ENCODE measurements at regions not wholly inside any gene's neighbourhood (a gene's known extent, or its start where the extent isn't known, plus 50 kb on each side); places are given as distances from the start of the nearest gene placed in this dataset.
A peak's percentile ranks its signal among the peaks of the same experiment; 100 is the strongest.

DNA sequence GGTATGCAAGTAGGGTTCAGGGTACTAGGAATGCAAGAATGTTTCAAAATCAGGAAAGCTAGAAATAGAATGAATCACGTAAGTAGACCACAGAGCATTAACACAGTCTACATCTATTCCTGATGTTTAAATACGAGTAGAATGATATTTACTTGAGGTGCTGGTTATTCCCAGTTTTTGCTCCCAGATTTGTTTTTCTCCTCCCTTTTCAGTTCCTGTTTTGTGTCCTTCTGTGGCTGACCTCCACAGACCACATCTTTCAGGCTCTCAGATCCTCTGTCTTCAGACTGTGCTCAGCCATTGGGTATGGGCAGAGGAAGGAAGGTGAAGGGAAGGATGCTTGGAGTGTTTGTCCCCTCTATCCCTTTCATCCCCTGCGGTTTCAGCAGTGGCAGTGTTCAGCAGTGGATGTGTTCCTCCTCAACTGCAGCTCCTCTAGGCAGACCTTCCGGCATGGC lies 276.6 kb downstream of the ZNF621 start:
- DNase-seq (ENCODE audit: low spot score), result no peak
- ChIA-PET POLR2A (ENCODE audit: low non-redundant PET) (no interaction called here), CTCF (interaction anchor here (0.5 kb wide), 1 partner anchor 397 kb away, joined by 4 read pairs; no protein-coding TSS in a partner anchor)
- H3K27ac ChIP-seq, result peak overlapping the region; percentile 62; the same call in 1 of the 2 replicates
- TF ChIP-seq, protein P1, sequence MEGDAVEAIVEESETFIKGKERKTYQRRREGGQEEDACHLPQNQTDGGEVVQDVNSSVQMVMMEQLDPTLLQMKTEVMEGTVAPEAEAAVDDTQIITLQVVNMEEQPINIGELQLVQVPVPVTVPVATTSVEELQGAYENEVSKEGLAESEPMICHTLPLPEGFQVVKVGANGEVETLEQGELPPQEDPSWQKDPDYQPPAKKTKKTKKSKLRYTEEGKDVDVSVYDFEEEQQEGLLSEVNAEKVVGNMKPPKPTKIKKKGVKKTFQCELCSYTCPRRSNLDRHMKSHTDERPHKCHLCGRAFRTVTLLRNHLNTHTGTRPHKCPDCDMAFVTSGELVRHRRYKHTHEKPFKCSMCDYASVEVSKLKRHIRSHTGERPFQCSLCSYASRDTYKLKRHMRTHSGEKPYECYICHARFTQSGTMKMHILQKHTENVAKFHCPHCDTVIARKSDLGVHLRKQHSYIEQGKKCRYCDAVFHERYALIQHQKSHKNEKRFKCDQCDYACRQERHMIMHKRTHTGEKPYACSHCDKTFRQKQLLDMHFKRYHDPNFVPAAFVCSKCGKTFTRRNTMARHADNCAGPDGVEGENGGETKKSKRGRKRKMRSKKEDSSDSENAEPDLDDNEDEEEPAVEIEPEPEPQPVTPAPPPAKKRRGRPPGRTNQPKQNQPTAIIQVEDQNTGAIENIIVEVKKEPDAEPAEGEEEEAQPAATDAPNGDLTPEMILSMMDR (conservative IDR thresholded peaks at IDR 0.05; ENCODE audit: low read depth), result no peak

DNA sequence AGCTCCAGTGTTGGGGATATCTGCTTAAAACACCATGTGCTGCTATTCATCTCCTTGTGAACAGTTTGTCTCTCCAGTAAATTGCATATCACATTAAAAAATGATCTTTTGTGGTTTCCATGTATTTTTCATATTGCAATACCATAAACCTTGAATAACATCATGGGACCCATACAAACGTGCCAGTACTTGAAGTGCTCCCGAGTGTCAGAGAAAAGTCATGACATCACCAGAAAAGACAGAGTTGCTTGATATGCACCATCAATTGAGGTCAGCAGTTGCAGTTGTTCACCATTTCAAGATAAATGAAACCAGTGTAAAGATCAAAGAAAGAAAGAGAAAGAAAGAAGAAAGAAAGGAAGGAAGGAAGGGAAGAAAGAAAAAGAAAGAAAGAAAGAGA lies 278.6 kb downstream of the ZNF621 start:
- TF ChIP-seq, protein P1 (conservative IDR thresholded peaks at IDR 0.05; ENCODE audit: low read depth), result no peak
- ChIA-PET POLR2A (ENCODE audit: low non-redundant PET) (no interaction called here), CTCF (no interaction called here)
- DNase-seq (ENCODE audit: low spot score), result no peak
- H3K27ac ChIP-seq, result no peak overlapping the region

DNA sequence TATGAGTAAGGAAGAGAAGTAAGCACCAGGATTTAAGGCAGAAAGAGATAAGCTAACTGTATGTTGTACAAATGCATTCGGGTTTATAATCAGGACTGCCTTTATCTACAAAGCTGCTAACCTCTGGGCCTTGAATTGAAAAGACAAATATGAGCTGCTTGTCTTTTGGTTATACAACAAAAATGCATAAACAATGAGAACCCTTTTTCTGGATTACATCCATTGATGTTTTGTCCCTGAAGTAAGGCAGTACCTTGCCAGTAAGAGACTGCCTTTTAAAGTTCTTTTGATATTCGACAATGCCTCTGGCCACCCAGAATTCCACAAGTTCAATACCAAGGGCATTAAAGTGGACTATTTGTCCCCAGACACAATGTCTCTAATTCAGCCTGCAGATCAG lies 280.7 kb downstream of the ZNF621 start:
- TF ChIP-seq, protein P1 (conservative IDR thresholded peaks at IDR 0.05; ENCODE audit: low read depth), result no peak

DNA sequence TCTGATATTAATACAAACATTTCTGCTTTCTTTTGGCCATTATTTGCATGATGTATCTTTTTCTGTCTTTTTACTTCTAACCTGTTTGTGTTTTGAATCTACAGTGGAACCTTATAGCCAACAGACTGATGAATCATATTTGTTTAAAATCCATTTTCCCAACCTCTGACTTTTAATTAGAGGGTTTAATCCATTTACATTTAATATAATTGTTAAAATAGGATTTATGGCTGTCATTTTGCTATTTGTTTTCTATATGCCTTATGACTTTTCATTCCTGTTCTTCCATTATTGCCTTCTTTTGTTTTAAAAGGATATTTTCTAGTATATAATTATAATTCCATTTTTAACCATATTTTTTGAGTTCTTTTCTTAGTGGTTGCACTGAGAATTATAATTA lies 286.1 kb downstream of the ZNF621 start:
- ChIA-PET POLR2A (ENCODE audit: low non-redundant PET) (no interaction called here), CTCF (no interaction called here)
- DNase-seq (ENCODE audit: low spot score), result no peak
- TF ChIP-seq, protein P1 (conservative IDR thresholded peaks at IDR 0.05; ENCODE audit: low read depth), result no peak
- no peak overlapping the region for H3K27ac ChIP-seq

More for the DNA sequence above, 280.7 kb downstream of the ZNF621 start:
- POLR2A ChIA-PET (ENCODE audit: low non-redundant PET), result no interaction called here
- DNase-seq (ENCODE audit: low spot score), result no peak
- no peak overlapping the region for H3K27ac ChIP-seq
- CTCF ChIA-PET, result no interaction called here

DNA sequence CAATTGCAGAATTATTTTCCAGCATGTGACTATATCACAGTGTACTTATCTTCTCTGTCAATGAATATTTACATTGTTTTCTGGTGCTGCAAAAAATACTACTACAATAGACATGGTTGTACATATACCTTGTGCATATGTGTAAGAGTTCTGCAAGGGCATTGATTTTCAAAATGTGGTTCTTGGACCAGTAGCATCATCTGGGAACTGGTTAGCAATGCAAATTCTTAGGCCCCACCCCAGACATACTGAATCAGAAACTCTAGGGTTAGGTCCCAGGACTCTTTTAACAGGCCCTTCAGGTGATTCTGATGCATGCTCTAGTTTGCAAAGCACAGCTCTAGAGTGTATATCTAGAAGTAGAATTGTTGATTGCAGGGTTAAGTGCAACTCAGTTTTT lies 292.3 kb downstream of the ZNF621 start:
- CTCF ChIA-PET, result no interaction called here
- TF ChIP-seq, protein P1 (conservative IDR thresholded peaks at IDR 0.05; ENCODE audit: low read depth), result no peak
- POLR2A ChIA-PET (ENCODE audit: low non-redundant PET), result no interaction called here
- DNase-seq (ENCODE audit: low spot score), result no peak
- H3K27ac ChIP-seq, result no peak overlapping the region

DNA sequence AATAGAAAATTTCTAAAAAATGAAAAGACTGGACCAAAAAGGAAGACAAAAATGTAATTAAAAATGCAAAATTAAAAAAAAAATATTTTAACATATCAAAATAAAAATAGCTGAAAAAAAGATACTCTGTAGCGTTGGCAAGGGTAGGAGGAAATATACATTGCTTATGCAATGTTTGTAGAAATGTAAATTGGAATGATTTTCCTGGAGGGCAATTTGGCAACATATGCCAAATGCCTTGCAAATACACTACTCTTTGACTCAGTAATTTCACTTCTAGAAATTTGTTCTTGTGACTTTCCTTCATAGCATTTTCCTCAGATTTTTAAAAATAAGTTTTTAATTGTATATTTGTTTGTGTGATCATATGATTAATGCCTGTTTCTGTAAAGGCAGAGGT lies 296.6 kb downstream of the ZNF621 start:
- no peak for DNase-seq (ENCODE audit: low spot score)
- TF ChIP-seq, protein P1 (conservative IDR thresholded peaks at IDR 0.05; ENCODE audit: low read depth), result no peak
- H3K27ac ChIP-seq, result no peak overlapping the region
- ChIA-PET POLR2A (ENCODE audit: low non-redundant PET) (no interaction called here), CTCF (interaction anchor here (0.6 kb wide), 1 partner anchor 381 kb away, joined by 3 read pairs; no protein-coding TSS in a partner anchor)

DNA sequence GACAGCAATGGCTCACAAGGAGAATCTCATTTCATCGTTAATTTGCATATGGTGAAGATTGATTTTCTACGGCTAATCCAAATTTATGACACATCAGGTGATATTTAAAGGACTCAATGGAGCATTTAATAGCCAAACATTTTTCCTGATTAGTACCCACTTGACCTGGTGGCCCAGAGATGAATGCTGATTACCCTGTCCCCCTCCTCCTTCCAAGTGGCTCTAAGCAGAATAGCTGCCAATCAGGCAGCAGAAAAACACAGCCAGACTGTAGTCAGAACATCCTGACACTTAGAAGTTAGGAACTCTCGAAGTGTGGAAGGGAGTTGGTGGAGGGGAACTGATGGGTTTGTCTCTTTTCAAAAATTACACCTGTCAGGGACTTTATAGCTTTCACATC lies 302.5 kb downstream of the ZNF621 start:
- ChIA-PET POLR2A (ENCODE audit: low non-redundant PET) (no interaction called here), CTCF (no interaction called here)
- no peak overlapping the region for H3K27ac ChIP-seq
- no peak for DNase-seq (ENCODE audit: low spot score)
- TF ChIP-seq, protein P1 (conservative IDR thresholded peaks at IDR 0.05; ENCODE audit: low read depth), result no peak
